ENCODE measurements at regions not wholly inside any gene's neighbourhood (a gene's known extent, or its start where the extent isn't known, plus 50 kb on each side); places are given as distances from the start of the nearest gene placed in this dataset.

DNA sequence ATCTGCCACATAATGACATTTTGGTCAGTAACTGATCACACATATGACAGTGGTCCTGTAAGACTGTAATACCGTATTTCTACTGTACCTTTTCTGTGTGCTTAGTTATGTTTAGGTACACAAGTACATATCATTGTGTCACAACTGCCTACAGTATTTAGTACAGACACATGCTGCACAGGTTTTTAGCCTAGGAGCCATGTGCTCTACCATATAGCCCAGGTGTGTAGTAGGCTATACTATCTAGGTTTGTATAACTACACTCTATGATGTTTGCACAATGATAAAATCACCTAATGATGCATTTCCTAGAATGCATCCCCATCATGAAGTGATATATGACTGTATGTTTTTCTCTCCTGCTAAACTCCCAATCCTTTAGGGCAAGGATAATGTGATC is 61.2 kb upstream of the MIR17HG start:
- DNase-seq (no peak), ATAC-seq (replicated peaks in 1 of 2) (no peak)
- no peaks in the 10 kb centered on the region for H3K9me3 Mint-ChIP-seq

DNA sequence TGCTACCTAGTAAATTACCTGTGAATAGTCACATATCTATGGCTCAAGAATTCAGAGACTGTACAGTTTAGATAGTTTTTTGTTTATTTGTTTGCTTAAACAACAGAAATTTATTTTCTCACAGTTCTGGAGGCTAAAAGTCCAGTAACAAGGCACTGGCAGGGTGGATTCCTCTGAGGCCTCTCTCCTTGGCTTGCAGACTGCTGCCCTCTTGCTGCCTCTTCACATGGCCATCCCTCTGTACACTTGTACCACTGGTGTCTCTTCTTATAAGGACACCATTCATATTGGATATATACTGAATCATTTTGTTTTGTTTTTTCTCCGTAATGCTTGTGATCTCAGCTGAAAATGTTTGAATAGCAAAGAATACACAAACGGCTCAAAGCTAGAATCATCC is 56.4 kb upstream of the MIR17HG start:
- no peaks in the 10 kb centered on the region for H3K9me3 Mint-ChIP-seq
- no peak for ATAC-seq (replicated peaks in 1 of 2)
- no peak for DNase-seq
- H3K4me1 Mint-ChIP-seq (ENCODE audit: low read depth) = no peaks in the 10 kb centered on the region
- H3K36me3 Mint-ChIP-seq (ENCODE audit: insufficient read depth in 2 of 2) = no peaks in the 10 kb centered on the region
- no peak overlapping the region for H3K4me3 Mint-ChIP-seq
- no peaks in the 10 kb centered on the region for H3K27me3 Mint-ChIP-seq (ENCODE audit: low read depth)
- H3K27ac Mint-ChIP-seq = no peak overlapping the region

More for the DNA sequence above, 61.2 kb upstream of the MIR17HG start:
- H3K4me3 Mint-ChIP-seq = no peak overlapping the region
- no peaks in the 10 kb centered on the region for H3K36me3 Mint-ChIP-seq (ENCODE audit: insufficient read depth in 2 of 2)
- H3K27ac Mint-ChIP-seq = no peak overlapping the region
- H3K4me1 Mint-ChIP-seq (ENCODE audit: low read depth) = no peaks in the 10 kb centered on the region
- no peaks in the 10 kb centered on the region for H3K27me3 Mint-ChIP-seq (ENCODE audit: low read depth)

- ATAC-seq (replicated peaks in 1 of 2) (no peak), DNase-seq (no peak)
- H3K9me3 Mint-ChIP-seq = no peaks in the 10 kb centered on the region
- no peaks in the 10 kb centered on the region for H3K4me1 Mint-ChIP-seq (ENCODE audit: low read depth)
- H3K27ac Mint-ChIP-seq = no peak overlapping the region
- no peak overlapping the region for H3K4me3 Mint-ChIP-seq
- no peaks in the 10 kb centered on the region for H3K36me3 Mint-ChIP-seq (ENCODE audit: insufficient read depth in 2 of 2)
- H3K27me3 Mint-ChIP-seq (ENCODE audit: low read depth) = no peaks in the 10 kb centered on the region
Measured at GRCh38 chr13:91292630-91293221, 54.8 kb upstream of the MIR17HG start.

DNA sequence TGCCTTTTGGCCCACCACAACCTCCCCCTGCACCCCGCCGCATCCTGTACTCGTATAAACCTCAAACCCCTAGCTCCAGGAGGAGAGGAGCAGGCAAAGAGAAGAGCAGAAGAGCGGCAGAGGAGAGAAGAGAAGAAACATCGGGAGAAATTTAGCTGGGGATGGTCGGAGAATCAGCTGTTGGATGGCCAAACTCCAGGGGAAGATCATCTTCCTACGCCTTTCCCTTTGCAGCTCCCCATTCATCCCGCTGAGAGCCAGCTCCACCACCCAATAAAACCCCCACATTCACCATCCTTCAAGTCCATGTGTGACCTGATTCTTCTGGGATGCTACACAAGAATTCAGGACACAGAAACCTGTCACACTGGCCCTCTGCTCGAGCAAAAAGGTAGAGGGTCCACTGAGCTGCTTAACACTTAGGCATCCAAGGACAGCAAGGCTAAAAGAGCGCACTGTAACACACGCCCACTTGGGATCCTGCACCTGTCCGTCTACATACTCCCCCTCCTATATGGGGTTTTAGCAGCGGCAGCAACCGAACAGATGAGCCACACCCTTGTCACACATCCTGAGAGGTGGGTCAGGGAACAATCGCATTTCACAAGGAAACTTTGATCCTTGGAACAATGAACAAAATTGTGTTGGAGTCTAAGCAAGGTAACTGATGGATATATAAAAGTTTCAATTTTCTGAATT is 51.6 kb upstream of the MIR17HG start:
- ATAC-seq (replicated peaks in 1 of 2) = no peak
- H3K4me1 Mint-ChIP-seq (ENCODE audit: low read depth) = no peaks in the 10 kb centered on the region
- no peaks in the 10 kb centered on the region for H3K9me3 Mint-ChIP-seq
- H3K4me3 Mint-ChIP-seq = no peak overlapping the region
- no peaks in the 10 kb centered on the region for H3K36me3 Mint-ChIP-seq (ENCODE audit: insufficient read depth in 2 of 2)
- peaks cover 10% of the 10 kb centered on the region for H3K27me3 Mint-ChIP-seq (ENCODE audit: low read depth)
- H3K27ac Mint-ChIP-seq = no peak overlapping the region
- no peak for DNase-seq

DNA sequence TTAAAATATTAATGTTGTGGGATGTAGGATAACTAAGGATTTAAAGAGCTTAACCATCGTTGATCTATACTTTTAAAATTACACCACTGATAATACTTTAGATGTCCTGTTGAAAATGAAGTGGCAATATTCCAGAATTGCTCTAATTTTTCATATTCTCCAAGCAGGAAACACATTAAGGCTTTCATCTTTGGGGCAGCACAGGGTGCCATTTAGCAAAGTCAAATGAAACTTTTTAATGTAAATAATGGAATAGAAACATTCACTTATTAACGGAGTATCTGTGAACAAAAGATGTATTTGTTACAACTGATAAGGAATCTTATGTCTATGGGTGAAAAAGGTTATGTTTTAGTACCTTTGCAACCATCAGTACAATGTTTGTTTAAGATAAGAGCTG is 50.0 kb upstream of the MIR17HG start:
- no peak for DNase-seq
- Mint-ChIP-seq H3K27ac (no peak overlapping the region), H3K4me1 (ENCODE audit: low read depth) (no peaks in the 10 kb centered on the region), H3K36me3 (ENCODE audit: insufficient read depth in 2 of 2) (no peaks in the 10 kb centered on the region), H3K4me3 (no peak overlapping the region), H3K27me3 (ENCODE audit: low read depth) (peaks cover 10% of the 10 kb centered on the region), H3K9me3 (no peaks in the 10 kb centered on the region)
- no peak for ATAC-seq (replicated peaks in 1 of 2)
